GM21367 (cell line): ENCODE measurements at regions not wholly inside any gene's neighbourhood (a gene's known extent, or its start where the extent isn't known, plus 50 kb on each side); places are given as distances from the start of the nearest gene placed in this dataset.

Source experiments
- ATAC-seq: cut with Tn5 transposase; IDR thresholded peaks from one replicate; pipeline ENCODE4 v1.9.1; 2021; ENCODE audit not compliant: unreplicated experiment

- no peak for ATAC-seq
These were observed 56.0 kb upstream of the ESX1 start for GRCh38 chrX:104310657-104311254.

GRCh38 chrX:104310090-104310489 lies 55.4 kb upstream of the ESX1 start:
- no peak for ATAC-seq

GRCh38 chrX:104309169-104309568 lies 54.4 kb upstream of the ESX1 start:
- ATAC-seq, result no peak

GRCh38 chrX:104307341-104307740 lies 52.6 kb upstream of the ESX1 start:
- no peak for ATAC-seq

GRCh38 chrX:104306180-104306579 lies 51.4 kb upstream of the ESX1 start:
- no peak for ATAC-seq
